ENCODE measurements at regions not wholly inside any gene's neighbourhood (a gene's known extent, or its start where the extent isn't known, plus 50 kb on each side); places are given as distances from the start of the nearest gene placed in this dataset.

DNA sequence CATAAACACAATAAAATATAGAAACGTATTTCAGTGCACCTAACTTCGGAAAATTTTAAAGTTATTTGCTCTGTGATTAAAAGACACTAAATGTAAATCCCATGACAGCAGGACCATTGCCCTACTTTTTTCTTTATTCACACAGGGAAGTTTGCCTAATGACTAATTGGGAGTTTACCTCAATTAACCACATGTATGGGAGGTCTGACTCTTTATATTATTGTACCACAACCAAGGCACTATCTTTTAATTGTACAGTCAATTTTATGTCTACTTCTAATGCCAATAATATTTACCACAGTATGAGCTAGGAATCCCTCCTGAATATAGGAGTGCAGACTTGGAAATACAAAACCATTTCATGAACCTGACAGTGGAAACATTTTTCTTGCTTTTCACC, 360.8 kb upstream of the NEGR1 start:
- Histone ChIP-seq H3K9me3 (ENCODE audit: control insufficient read depth, insufficient read depth, low read length) (no peaks in the 10 kb centered on the region), H3K4me1 (ENCODE audit: insufficient read depth, low read length) (no peaks in the 10 kb centered on the region), H3K9ac (ENCODE audit: low read depth, low read length) (no peak overlapping the region), H3K36me3 (ENCODE audit: insufficient read depth, low read length) (no peaks in the 10 kb centered on the region)

DNA sequence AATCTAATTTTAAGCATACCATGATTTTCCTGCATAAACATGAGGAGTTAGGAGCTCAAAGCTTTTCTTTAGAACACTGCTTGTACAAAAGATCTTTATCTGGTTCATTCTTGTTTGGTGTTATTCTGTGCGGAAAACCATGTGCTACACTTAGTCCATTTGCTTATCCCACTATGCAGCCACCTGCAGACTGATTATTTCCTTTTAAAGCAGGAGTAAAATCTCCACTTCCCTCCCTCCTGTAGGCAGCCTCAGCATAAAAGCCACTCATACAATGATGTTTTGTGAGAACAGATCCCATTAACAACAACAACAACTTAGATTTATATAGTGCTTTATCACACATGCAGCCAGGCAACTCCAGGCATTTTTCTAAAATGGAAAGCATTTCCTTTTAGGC, 355.3 kb upstream of the NEGR1 start:
- no peaks in the 10 kb centered on the region for H3K9me3 ChIP-seq (ENCODE audit: control insufficient read depth, insufficient read depth, low read length)
- H3K4me1 ChIP-seq (ENCODE audit: insufficient read depth, low read length): no peaks in the 10 kb centered on the region
- no peak overlapping the region for H3K9ac ChIP-seq (ENCODE audit: low read depth, low read length)
- H3K36me3 ChIP-seq (ENCODE audit: insufficient read depth, low read length): no peaks in the 10 kb centered on the region

DNA sequence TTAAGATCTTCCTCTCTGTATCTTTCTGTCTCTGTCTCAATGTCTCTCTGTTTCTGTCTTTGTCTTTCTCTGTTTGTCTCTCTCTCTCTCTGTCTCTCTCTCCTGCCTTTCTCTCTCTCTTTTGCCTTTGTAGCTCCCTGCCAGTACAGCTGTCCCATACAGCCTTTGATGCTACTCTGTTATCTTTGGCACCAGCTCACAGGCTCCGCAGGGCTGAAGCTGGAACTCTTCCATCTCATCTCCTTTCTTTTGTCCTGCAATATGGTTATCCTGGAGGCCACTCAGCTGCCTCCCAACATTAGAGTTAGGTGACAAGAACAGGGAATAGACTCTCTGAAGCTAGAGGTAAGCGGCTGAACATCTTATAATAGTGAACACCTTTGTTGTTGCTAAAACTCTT, 354.3 kb upstream of the NEGR1 start:
- Histone ChIP-seq H3K9ac (ENCODE audit: low read depth, low read length) (no peak overlapping the region), H3K9me3 (ENCODE audit: control insufficient read depth, insufficient read depth, low read length) (no peaks in the 10 kb centered on the region), H3K4me1 (ENCODE audit: insufficient read depth, low read length) (no peaks in the 10 kb centered on the region), H3K36me3 (ENCODE audit: insufficient read depth, low read length) (no peaks in the 10 kb centered on the region)

DNA sequence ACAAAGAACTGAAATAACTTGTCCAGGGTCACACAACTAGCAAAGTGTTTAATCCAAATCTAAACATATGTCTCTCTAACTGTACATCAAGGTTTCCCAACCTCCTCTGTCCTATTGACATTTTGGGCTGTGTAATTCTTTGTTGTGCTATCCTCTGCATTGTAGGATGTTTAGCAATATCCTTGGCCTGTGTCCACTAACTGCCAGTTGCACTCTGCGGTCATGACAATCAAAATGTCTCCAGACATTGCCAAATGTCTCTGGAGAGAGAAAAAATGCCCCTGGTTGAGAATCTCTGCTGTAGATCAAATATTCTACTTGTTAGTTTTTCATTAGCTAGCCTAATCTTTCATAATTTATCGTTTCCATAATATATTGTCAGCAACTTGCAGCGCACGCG, 353.4 kb upstream of the NEGR1 start:
- Histone ChIP-seq H3K36me3 (ENCODE audit: insufficient read depth, low read length) (no peaks in the 10 kb centered on the region), H3K9me3 (ENCODE audit: control insufficient read depth, insufficient read depth, low read length) (no peaks in the 10 kb centered on the region), H3K9ac (ENCODE audit: low read depth, low read length) (no peak overlapping the region), H3K4me1 (ENCODE audit: insufficient read depth, low read length) (no peaks in the 10 kb centered on the region)

DNA sequence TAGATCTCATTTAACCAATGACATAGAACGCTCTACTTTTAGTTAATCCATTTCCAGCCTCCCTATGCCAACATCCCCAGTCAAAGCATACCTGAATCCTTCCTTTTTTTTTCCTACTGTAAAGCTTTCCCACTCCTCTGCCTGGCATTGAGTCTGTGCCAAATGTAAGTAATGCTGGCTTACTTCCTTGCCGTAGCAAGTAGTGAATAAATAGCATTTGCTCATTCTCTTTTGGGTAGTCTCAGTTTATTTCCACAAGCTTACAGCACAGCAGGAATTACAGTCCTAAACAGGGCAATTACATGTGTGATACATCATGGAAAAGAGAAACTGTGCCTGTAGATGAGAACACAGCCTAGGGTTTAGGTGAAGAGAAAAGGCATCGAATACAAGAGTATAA, 352.6 kb upstream of the NEGR1 start:
- H3K36me3 ChIP-seq (ENCODE audit: insufficient read depth, low read length): no peaks in the 10 kb centered on the region
- H3K9me3 ChIP-seq (ENCODE audit: control insufficient read depth, insufficient read depth, low read length): no peaks in the 10 kb centered on the region
- no peaks in the 10 kb centered on the region for H3K4me1 ChIP-seq (ENCODE audit: insufficient read depth, low read length)
- no peak overlapping the region for H3K9ac ChIP-seq (ENCODE audit: low read depth, low read length)

DNA sequence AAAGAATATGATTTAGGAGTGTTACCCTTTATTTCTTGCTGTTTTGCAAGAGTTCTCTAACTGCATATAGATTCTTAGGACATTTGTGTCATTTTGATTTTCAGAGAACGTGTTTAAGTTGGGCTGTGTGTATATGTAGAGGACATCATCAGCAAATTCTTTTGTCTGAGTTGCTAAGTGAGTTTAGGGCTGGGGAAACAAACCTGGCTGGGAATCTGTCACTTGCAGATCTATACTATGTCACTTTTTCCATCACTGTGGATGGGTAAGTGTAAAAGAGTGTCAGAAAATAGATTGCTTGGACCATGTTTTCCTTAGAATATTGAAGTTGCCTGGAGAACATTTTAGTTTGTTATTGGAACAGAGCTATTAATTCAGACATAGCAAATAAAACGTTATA, 349.1 kb upstream of the NEGR1 start:
- H3K4me1 ChIP-seq (ENCODE audit: insufficient read depth, low read length): no peaks in the 10 kb centered on the region
- no peaks in the 10 kb centered on the region for H3K9me3 ChIP-seq (ENCODE audit: control insufficient read depth, insufficient read depth, low read length)
- H3K9ac ChIP-seq (ENCODE audit: low read depth, low read length): no peak overlapping the region
- H3K36me3 ChIP-seq (ENCODE audit: insufficient read depth, low read length): no peaks in the 10 kb centered on the region

DNA sequence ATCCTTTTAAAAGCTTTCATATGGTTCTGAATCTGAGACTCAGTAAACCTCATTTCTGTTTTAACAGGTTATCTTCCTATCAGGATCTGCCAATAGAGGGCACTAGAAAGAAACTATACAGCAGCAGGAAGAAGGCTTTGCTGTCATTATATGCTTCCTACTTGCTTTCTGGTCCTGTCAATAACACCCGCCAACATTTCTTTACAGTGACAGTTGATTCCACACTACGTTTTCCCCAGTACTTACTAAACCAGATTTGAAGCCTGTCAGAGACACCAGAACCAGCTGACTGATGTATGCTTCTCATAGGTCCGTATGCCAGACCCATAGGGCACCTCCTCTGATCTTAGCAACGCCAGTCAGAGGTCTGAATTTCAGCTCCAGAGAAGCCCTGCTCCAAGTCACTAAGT, 341.0 kb upstream of the NEGR1 start:
- Histone ChIP-seq H3K9me3 (ENCODE audit: control insufficient read depth, insufficient read depth, low read length) (no peaks in the 10 kb centered on the region), H3K36me3 (ENCODE audit: insufficient read depth, low read length) (no peaks in the 10 kb centered on the region), H3K9ac (ENCODE audit: low read depth, low read length) (no peak overlapping the region), H3K4me1 (ENCODE audit: insufficient read depth, low read length) (no peaks in the 10 kb centered on the region)

DNA sequence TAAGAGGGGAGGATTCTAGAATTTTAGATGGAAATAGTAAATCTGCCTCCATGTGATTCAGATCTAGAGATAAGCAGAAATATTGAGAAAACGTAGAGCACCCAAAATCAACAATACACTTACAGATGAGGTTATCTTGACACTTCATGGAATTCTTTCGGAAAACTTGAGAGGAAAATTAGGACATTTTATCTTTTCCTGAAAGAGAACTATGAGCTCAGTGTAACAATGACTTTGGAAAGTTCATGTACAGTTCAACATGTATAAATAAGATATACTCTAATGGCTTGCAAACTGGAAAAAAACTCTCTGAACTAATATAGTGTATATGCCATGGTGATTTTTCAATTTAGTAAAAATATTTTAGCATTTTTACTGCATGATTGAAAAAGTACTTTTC, 338.1 kb upstream of the NEGR1 start:
- no peaks in the 10 kb centered on the region for H3K9me3 ChIP-seq (ENCODE audit: control insufficient read depth, insufficient read depth, low read length)
- H3K4me1 ChIP-seq (ENCODE audit: insufficient read depth, low read length): no peaks in the 10 kb centered on the region
- H3K36me3 ChIP-seq (ENCODE audit: insufficient read depth, low read length): no peaks in the 10 kb centered on the region
- H3K9ac ChIP-seq (ENCODE audit: low read depth, low read length): no peak overlapping the region

DNA sequence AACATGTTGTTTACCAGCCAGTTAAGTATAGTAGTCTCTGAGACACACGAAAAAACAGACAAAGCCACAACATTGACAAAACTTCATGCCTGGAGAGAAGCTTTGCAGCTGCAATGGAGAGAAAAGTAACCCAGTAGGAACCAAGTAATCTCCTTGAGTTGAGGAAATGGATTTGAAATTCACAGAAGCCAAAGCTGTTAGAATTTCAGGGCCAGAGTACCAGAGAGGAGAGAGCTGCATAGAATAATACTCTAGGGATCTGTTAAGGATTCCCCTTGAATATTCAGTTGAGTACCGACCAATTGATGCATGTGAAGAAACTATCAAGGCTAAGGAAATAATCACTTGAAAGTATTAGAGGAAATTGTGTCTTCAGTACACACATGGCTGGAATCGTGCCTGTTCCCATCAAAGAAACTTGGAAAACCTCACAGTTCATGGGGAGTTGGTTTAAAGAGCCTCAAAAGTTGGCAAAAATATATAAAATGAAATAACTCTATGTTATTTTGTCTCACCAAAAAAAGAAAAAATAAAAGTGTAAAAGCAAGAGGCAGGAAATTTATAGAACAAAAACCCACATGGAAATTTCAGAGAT, 324.0 kb upstream of the NEGR1 start:
- Histone ChIP-seq H3K36me3 (ENCODE audit: insufficient read depth, low read length) (no peaks in the 10 kb centered on the region), H3K9ac (ENCODE audit: low read depth, low read length) (no peak overlapping the region), H3K9me3 (ENCODE audit: control insufficient read depth, insufficient read depth, low read length) (no peaks in the 10 kb centered on the region), H3K4me1 (ENCODE audit: insufficient read depth, low read length) (peaks cover 6% of the 10 kb centered on the region)

DNA sequence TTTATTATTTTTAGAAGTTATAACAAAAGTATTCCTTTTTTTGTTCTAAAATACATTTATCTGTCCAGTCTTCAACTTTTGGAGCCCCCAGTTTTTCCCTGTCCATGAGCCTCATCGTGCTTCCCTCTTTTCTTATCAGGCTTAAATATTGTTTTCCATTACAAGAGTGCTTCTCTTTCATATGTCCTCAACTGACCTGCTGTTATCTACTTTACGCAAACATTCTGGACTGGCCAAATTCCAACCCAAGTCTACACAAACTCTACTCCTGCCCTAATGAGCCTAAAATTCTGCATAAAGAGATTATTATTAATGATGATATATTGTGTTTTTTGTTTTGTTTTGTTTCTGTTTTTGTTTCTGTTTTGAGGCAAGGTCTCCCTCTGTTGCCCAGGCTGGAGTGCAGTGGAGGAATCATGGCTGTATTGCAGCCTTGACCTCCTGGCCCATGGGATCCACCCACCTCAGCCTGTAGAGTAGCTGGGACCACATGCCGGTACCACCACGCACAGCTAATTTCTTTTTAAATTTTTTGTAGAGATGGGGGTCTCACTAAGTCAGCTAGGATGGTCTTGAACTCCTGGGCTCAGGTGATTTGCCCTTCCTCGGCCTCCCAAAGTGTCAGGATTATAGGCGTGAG, 318.8 kb upstream of the NEGR1 start:
- Histone ChIP-seq H3K9ac (ENCODE audit: low read depth, low read length) (no peak overlapping the region), H3K9me3 (ENCODE audit: control insufficient read depth, insufficient read depth, low read length) (no peaks in the 10 kb centered on the region), H3K36me3 (ENCODE audit: insufficient read depth, low read length) (no peaks in the 10 kb centered on the region), H3K4me1 (ENCODE audit: insufficient read depth, low read length) (no peaks in the 10 kb centered on the region; the same call in 1 of the 2 replicates)

DNA sequence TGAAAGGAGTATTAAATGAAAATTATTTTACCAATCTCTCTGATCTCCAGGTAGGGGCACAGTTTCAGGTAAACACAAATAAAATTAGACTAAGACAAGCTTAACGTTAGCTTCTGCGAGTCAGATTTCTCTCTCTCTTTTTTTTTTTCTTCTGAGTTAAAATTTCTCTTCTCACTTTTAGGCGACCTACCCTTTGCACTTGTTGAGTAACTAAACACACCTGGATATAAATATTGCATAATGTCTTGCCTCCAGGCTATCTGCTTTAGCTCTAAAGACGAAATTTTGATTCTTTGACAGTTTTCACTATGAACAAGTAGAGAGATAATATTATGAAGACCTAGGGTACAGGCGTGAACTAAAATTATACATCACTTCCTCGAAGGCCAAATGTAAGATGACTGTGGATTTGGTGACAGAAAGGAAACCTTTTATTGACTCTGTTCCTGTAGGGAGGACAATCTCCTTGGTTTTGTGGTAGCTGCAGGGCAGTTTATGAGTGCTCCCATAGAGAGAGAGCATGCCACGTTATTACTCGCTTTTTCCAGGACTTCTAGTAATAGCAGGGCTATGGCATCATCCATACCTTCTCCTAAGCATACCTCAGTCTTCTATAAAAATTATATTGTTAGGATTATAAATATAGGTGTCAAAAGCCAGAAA, 303.8 kb upstream of the NEGR1 start:
- no peaks in the 10 kb centered on the region for H3K4me1 ChIP-seq (ENCODE audit: insufficient read depth, low read length)
- H3K9ac ChIP-seq (ENCODE audit: low read depth, low read length): no peak overlapping the region
- no peaks in the 10 kb centered on the region for H3K36me3 ChIP-seq (ENCODE audit: insufficient read depth, low read length)
- no peaks in the 10 kb centered on the region for H3K9me3 ChIP-seq (ENCODE audit: control insufficient read depth, insufficient read depth, low read length)

DNA sequence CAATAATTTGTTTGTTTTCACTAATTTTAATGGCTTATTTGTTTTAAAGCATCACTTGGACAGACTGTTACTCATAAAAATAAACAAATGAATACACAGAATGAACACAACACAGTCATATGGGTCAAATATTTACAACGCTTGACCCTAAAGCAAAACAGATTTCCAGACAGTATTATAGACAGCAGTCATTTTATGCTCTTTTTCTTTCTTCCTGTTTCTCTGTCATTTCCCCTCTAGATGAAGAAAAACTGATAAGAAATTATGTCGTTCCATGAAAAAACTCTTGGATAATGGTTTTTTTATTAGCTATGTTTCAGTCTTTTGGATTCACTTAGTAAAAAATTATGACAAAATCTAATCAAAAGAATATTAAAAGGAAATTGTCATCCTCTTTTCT, 297.3 kb upstream of the NEGR1 start:
- H3K9me3 ChIP-seq (ENCODE audit: control insufficient read depth, insufficient read depth, low read length): no peaks in the 10 kb centered on the region
- no peak overlapping the region for H3K9ac ChIP-seq (ENCODE audit: low read depth, low read length)
- no peaks in the 10 kb centered on the region for H3K4me1 ChIP-seq (ENCODE audit: insufficient read depth, low read length)
- no peaks in the 10 kb centered on the region for H3K36me3 ChIP-seq (ENCODE audit: insufficient read depth, low read length)

DNA sequence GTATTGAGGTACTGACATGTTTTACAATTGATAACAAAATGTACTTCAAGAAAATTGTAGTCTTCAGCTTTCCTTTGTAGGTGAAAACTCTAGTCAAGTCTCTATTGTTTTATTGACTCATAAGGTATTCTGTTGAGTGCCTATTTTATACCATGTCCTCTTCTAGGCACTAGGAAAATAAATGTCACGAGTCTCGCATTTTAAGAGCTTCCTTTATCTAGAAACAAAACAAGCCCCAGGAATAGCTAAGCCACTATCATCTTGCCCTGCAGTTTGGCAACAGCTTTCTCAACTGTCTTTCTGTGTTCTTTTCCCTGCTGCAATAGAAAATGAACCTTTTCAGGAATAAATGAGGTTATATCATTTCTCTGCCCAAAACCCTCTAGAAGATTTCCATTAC, 288.5 kb upstream of the NEGR1 start:
- Histone ChIP-seq H3K36me3 (ENCODE audit: insufficient read depth, low read length) (no peaks in the 10 kb centered on the region), H3K9me3 (ENCODE audit: control insufficient read depth, insufficient read depth, low read length) (no peaks in the 10 kb centered on the region), H3K4me1 (ENCODE audit: insufficient read depth, low read length) (peaks cover 11% of the 10 kb centered on the region), H3K9ac (ENCODE audit: low read depth, low read length) (no peak overlapping the region)

DNA sequence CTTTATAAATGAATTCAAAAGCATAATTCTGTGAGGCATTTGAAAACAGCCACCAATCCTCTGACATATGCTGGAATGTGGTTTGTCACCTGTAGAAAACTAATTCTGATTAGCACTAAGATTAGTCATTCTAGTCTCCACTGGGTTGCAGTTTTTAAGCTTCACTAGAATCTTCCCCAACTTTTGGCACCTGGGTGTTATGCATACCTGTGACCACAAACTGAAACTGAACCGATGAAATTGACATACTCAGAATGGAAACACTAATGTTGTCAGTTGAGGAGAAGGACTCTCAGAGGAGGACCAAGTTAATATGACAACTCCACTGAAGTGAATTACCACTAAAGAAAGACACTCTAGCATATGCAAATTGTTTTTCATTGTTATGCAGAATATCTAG, 285.8 kb upstream of the NEGR1 start:
- Histone ChIP-seq H3K36me3 (ENCODE audit: insufficient read depth, low read length) (no peaks in the 10 kb centered on the region), H3K4me1 (ENCODE audit: insufficient read depth, low read length) (peaks cover 11% of the 10 kb centered on the region), H3K9me3 (ENCODE audit: control insufficient read depth, insufficient read depth, low read length) (no peaks in the 10 kb centered on the region), H3K9ac (ENCODE audit: low read depth, low read length) (no peak overlapping the region)

DNA sequence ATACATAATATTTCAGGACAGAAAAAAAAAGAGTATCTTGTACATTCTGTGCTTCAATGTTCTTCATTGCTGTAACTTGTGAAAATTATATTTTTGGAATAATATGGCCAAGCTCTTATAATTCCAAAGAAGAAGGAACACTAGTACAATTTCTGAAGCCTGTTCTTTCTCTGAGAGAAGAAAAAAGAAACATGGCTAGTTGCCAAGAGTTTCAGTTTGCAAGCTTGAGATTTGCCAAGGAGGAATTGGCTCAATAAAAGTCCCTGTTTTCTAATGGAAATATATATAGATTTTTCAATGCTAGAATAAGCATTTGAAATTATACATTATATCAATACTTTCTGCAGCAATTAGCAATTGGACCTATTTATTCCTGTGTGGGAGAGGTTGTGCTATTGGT, 285.2 kb upstream of the NEGR1 start:
- no peaks in the 10 kb centered on the region for H3K9me3 ChIP-seq (ENCODE audit: control insufficient read depth, insufficient read depth, low read length)
- peaks cover 11% of the 10 kb centered on the region for H3K4me1 ChIP-seq (ENCODE audit: insufficient read depth, low read length)
- H3K36me3 ChIP-seq (ENCODE audit: insufficient read depth, low read length): no peaks in the 10 kb centered on the region
- H3K9ac ChIP-seq (ENCODE audit: low read depth, low read length): no peak overlapping the region
